PC-9 (cell line): ENCODE measurements at regions not wholly inside any gene's neighbourhood (a gene's known extent, or its start where the extent isn't known, plus 50 kb on each side); places are given as distances from the start of the nearest gene placed in this dataset.

Source experiments
- BruUV-seq: library from RNA; stranded (reverse); fragments of 400-500 nt; replicated peaks from 2 replicates; lab custom pipeline; 2021; lab: Mats Ljungman, UMichigan
- CTCF ChIA-PET: fragments of 300-600 bp; sonication (Branson Sonifier 250); formaldehyde crosslinking; loops from one replicate; lab custom pipeline; 2022; ENCODE audit warnings: antibody characterized with exemption; lab: Charles Lee
- POLR2A ChIA-PET: fragments of 300-600 bp; sonication (Branson Sonifier 250); formaldehyde crosslinking; loops from one replicate; lab custom pipeline; 2022; ENCODE audit warnings: antibody characterized with exemption; ENCODE audit not compliant: unreplicated experiment; lab: Charles Lee
- DNase-seq, 2 experiments: peaks; one replicate each; pipeline versions ENCODE4 v3.0.0 to v3.0.0-alpha.2; 2015 to 2022; ENCODE audit warnings: mixed read lengths in 1 of 2
- H2AFZ ChIP-seq: fragments of 200-600 bp; sonication (generic); 2 replicates; pipeline ENCODE4 v1.8.1; 2017; ENCODE audit warnings: antibody characterized with exemption
- H3F3A ChIP-seq: fragments of 200-600 bp; sonication (generic); 2 replicates; pipeline ENCODE4 v1.8.1; 2017; ENCODE audit warnings: antibody characterized with exemption, mild to moderate bottlenecking, low read depth; ENCODE audit not compliant: insufficient read depth
- H3K27ac ChIP-seq: fragments of 200-600 bp; sonication (generic); 2 replicates; pipeline ENCODE4 v1.6.1; 2016; ENCODE audit warnings: mixed run types
- H3K27me3 ChIP-seq: fragments of 200-600 bp; sonication (generic); 2 replicates; pipeline ENCODE4 v1.6.1; 2016; ENCODE audit warnings: low read depth, mixed run types; ENCODE audit not compliant: insufficient read depth
- H3K36me3 ChIP-seq: fragments of 200-600 bp; sonication (generic); 2 replicates; pipeline ENCODE4 v1.6.1; 2016; ENCODE audit warnings: low read depth, mixed run types
- H3K4me1 ChIP-seq: fragments of 200-600 bp; sonication (generic); replicated peaks from 2 replicates; pipeline ENCODE4 v1.6.1; 2016; ENCODE audit warnings: mixed run types; ENCODE audit not compliant: insufficient read depth
- H3K4me2 ChIP-seq: fragments of 200-600 bp; sonication (generic); 2 replicates; pipeline ENCODE4 v1.6.1; 2017; ENCODE audit warnings: mixed run types
- H3K4me3 ChIP-seq: fragments of 200-600 bp; sonication (generic); 2 replicates; pipeline ENCODE4 v1.6.1; 2016; ENCODE audit warnings: mixed run types
- H3K79me2 ChIP-seq: fragments of 200-600 bp; sonication (generic); 2 replicates; pipeline ENCODE4 v1.6.1; 2017; ENCODE audit warnings: low read depth, mixed run types
- H3K9me2 ChIP-seq: fragments of 200-600 bp; sonication (generic); 2 replicates; pipeline ENCODE4 v1.8.1; 2017; ENCODE audit warnings: mild to moderate bottlenecking; ENCODE audit not compliant: insufficient read depth
- H3K9me3 ChIP-seq: fragments of 200-600 bp; sonication (generic); 2 replicates; pipeline ENCODE4 v1.8.1; 2016; ENCODE audit warnings: low read depth; ENCODE audit not compliant: insufficient read depth
- H4K20me1 ChIP-seq: fragments of 200-600 bp; sonication (generic); 2 replicates; pipeline ENCODE4 v1.8.1; 2017; ENCODE audit not compliant: insufficient read depth
- CTCF ChIP-seq: fragments of 200-600 bp; sonication (generic); conservative IDR thresholded peaks from 2 replicates; pipeline ENCODE4 v1.6.1; 2017; ENCODE audit warnings: mixed run types, antibody characterized with exemption, mild to moderate bottlenecking, moderate library complexity
- EZH2 ChIP-seq: fragments of 200-600 bp; sonication (generic); IDR thresholded peaks from 2 replicates; pipeline ENCODE4 v1.8.0; 2017; ENCODE audit warnings: antibody characterized with exemption, low read depth
- intact Hi-C: fragments of 100-400 bp; cut with micrococcal nuclease; formaldehyde crosslinking; loops from one replicate; pipeline ENCODE4 v1.10.0; 2022; ENCODE audit not compliant: unreplicated experiment

DNA sequence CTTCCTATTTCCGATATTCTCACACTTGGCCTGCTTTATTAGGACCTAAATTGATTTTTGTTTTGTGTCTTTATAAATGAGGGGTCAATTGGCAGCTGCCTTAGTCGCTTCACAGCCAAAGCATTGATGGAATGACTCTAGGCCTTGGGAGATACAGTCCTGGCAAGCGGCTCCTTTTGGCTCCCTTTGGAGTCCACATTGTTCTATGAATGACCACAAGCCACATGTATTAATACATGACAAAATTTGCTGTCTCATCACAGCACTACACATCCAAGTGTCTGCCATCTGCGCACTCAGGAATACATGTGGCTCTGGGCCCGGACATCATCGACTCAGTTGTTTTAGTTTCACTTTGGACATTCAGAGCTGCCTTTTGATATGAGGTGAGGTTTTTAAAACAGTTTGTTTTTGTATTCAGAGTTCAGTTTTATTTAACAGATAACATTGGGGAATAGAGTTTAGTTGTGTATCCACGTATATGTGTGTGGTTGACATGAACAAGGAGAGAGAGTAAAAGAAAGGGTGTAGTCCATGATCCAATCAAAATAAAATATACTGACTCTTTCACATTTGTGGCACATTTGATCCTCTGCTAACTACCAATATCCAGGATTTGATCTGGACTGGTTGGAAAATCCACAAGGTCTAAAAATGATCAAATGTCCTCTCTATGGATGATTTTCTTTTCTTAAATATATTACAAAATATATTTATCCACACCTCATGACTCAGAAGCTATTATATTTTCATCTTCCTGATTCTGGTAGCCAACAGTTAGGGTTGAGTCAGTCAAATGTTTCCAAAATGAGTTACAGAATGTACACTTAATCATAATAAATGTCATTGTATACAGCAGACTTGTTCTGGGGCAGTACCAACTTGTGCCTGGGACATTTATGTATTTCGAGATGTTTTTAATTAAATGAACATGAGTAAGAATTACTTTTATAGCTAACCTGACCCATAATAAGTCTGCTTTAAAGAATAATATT, 114.0 kb upstream of the MTAP start:
- CTCF ChIA-PET = interaction anchor here (0.6 kb wide), 1 partner anchor 254 kb away, joined by 3 read pairs; no protein-coding TSS in a partner anchor

GRCh38 chr9:21689854-21690253, 112.6 kb upstream of the MTAP start:
- no peak overlapping the region for H3K27ac ChIP-seq
- no peaks in the 10 kb centered on the region for H3K27me3 ChIP-seq
- no peak overlapping the region for H3K4me3 ChIP-seq
- BruUV-seq = no TSS peak
- H3K4me1 ChIP-seq = peaks cover 47% of the 10 kb centered on the region
- no peak for TF ChIP-seq EZH2
- H3K9me3 ChIP-seq = no peaks in the 10 kb centered on the region
- H3K36me3 ChIP-seq = no peaks in the 10 kb centered on the region
- no peak for DNase-seq
- POLR2A ChIA-PET = interaction anchor here (0.6 kb wide), 1 partner anchor 194 kb away, joined by 5 read pairs; no protein-coding TSS in a partner anchor
- no peaks in the 10 kb centered on the region for H4K20me1 ChIP-seq
- no peak overlapping the region for H3K4me2 ChIP-seq
- H2AFZ ChIP-seq = no peak overlapping the region
- intact Hi-C loops = loop anchor here (5.0 kb wide), 1 partner anchor 133 kb away; no protein-coding TSS in a partner anchor
- no peaks in the 10 kb centered on the region for H3K9me2 ChIP-seq
- H3K79me2 ChIP-seq = no peaks in the 10 kb centered on the region
- H3F3A ChIP-seq = peaks cover 14% of the 10 kb centered on the region; the same call in 1 of the 2 replicates
- CTCF ChIA-PET = no interaction called here

More for the DNA sequence above, 114.0 kb upstream of the MTAP start:
- peaks cover 26% of the 10 kb centered on the region; the same call in 1 of the 2 replicates for H3F3A ChIP-seq
- BruUV-seq = TSS peak; percentile 9
- H4K20me1 ChIP-seq = no peaks in the 10 kb centered on the region
- intact Hi-C loops = loop anchor here (5.0 kb wide), 1 partner anchor 131 kb away; no protein-coding TSS in a partner anchor
- no peaks in the 10 kb centered on the region for H3K27me3 ChIP-seq
- no peaks in the 10 kb centered on the region for H3K79me2 ChIP-seq
- no peaks in the 10 kb centered on the region for H3K36me3 ChIP-seq
- peaks cover 61% of the 10 kb centered on the region for H3K4me1 ChIP-seq
- peak in 1 of 2 experiments; percentile 73 for DNase-seq
- H3K4me2 ChIP-seq = peak overlapping the region; percentile 42; the same call in 1 of the 2 replicates
- POLR2A ChIA-PET = interaction anchor here (0.6 to 0.7 kb wide), 5 partner anchors 16 to 457 kb away, joined by 3 to 6 read pairs (median 5); no protein-coding TSS in a partner anchor
- H3K9me3 ChIP-seq = no peaks in the 10 kb centered on the region
- H2AFZ ChIP-seq = no peak overlapping the region
- H3K9me2 ChIP-seq = no peaks in the 10 kb centered on the region
- H3K4me3 ChIP-seq = no peak overlapping the region
- peak overlapping the region; percentile 63 for H3K27ac ChIP-seq
- TF ChIP-seq EZH2 = no peak
- no peak for TF ChIP-seq CTCF

- Histone ChIP-seq H3K4me3 (no peak overlapping the region), H3K79me2 (no peaks in the 10 kb centered on the region), H3K9me2 (no peaks in the 10 kb centered on the region), H3F3A (peaks cover 8% of the 10 kb centered on the region; the same call in 1 of the 2 replicates), H3K27ac (no peak overlapping the region), H3K4me1 (peaks cover 40% of the 10 kb centered on the region), H2AFZ (no peak overlapping the region), H4K20me1 (no peaks in the 10 kb centered on the region), H3K4me2 (no peak overlapping the region), H3K27me3 (no peaks in the 10 kb centered on the region), H3K9me3 (no peaks in the 10 kb centered on the region), H3K36me3 (no peaks in the 10 kb centered on the region)
- no peak for TF ChIP-seq CTCF
- TF ChIP-seq EZH2 = no peak
- CTCF ChIA-PET = no interaction called here
- POLR2A ChIA-PET = no interaction called here
- intact Hi-C loops = no loop called here
- no TSS peak for BruUV-seq
- DNase-seq = no peak
Measured at GRCh38 chr9:21690561-21690960, 111.9 kb upstream of the MTAP start.
